ENCODE measurements at regions not wholly inside any gene's neighbourhood (a gene's known extent, or its start where the extent isn't known, plus 50 kb on each side); places are given as distances from the start of the nearest gene placed in this dataset.

- no peak for DNase-seq (ENCODE audit: low spot score)
These were observed 214.3 kb upstream of the N4BP1 start for GRCh38 chr16:48824271-48824670.

- no peak for DNase-seq (ENCODE audit: low spot score)
These were observed 212.5 kb upstream of the N4BP1 start for GRCh38 chr16:48822431-48822830.

- DNase-seq (ENCODE audit: low spot score): no peak
These were observed 210.4 kb upstream of the N4BP1 start for GRCh38 chr16:48820379-48820778.

- DNase-seq (ENCODE audit: low spot score): no peak
These were observed 208.3 kb upstream of the N4BP1 start for GRCh38 chr16:48818257-48818656.

GRCh38 chr16:48817032-48817431 lies 207.1 kb upstream of the N4BP1 start:
- no peak for DNase-seq (ENCODE audit: low spot score)

- DNase-seq (ENCODE audit: low spot score): no peak
These were observed 206.4 kb upstream of the N4BP1 start for GRCh38 chr16:48816393-48816792.

GRCh38 chr16:48814994-48815393 lies 205.0 kb upstream of the N4BP1 start:
- DNase-seq (ENCODE audit: low spot score): no peak

GRCh38 chr16:48813485-48813884 lies 203.5 kb upstream of the N4BP1 start:
- no peak for DNase-seq (ENCODE audit: low spot score)

GRCh38 chr16:48812856-48813255 lies 202.9 kb upstream of the N4BP1 start:
- no peak for DNase-seq (ENCODE audit: low spot score)

GRCh38 chr16:48811478-48811877 lies 201.5 kb upstream of the N4BP1 start:
- no peak for DNase-seq (ENCODE audit: low spot score)

- no peak for DNase-seq (ENCODE audit: low spot score)
These were observed 200.9 kb upstream of the N4BP1 start for GRCh38 chr16:48810803-48811453.

- no peak for DNase-seq (ENCODE audit: low spot score)
These were observed 200.4 kb upstream of the N4BP1 start for GRCh38 chr16:48810436-48810802.

- no peak for DNase-seq (ENCODE audit: low spot score)
These were observed 180.2 kb upstream of the N4BP1 start for GRCh38 chr16:48790151-48790550.

- DNase-seq (ENCODE audit: low spot score): no peak
These were observed 178.5 kb upstream of the N4BP1 start for GRCh38 chr16:48788475-48788874.

GRCh38 chr16:48745541-48745940 lies 135.6 kb upstream of the N4BP1 start:
- no peak for DNase-seq (ENCODE audit: low spot score)

- DNase-seq (ENCODE audit: low spot score): no peak
These were observed 131.0 kb upstream of the N4BP1 start for GRCh38 chr16:48740964-48741363.

GRCh38 chr16:48734220-48734619 lies 124.2 kb upstream of the N4BP1 start:
- no peak for DNase-seq (ENCODE audit: low spot score)

GRCh38 chr16:48704710-48705109 lies 94.7 kb upstream of the N4BP1 start:
- no peak for DNase-seq (ENCODE audit: low spot score)

- DNase-seq (ENCODE audit: low spot score): peak; percentile 70
These were observed 77.5 kb upstream of the N4BP1 start for GRCh38 chr16:48687421-48688038.

GRCh38 chr16:48684148-48684547 lies 74.2 kb upstream of the N4BP1 start:
- no peak for DNase-seq (ENCODE audit: low spot score)

GRCh38 chr16:48682971-48683370 lies 73.0 kb upstream of the N4BP1 start:
- no peak for DNase-seq (ENCODE audit: low spot score)

- no peak for DNase-seq (ENCODE audit: low spot score)
These were observed 71.5 kb upstream of the N4BP1 start for GRCh38 chr16:48681520-48681919.

GRCh38 chr16:48680881-48681280 lies 70.9 kb upstream of the N4BP1 start:
- no peak for DNase-seq (ENCODE audit: low spot score)

GRCh38 chr16:48676836-48677235 lies 66.9 kb upstream of the N4BP1 start:
- DNase-seq (ENCODE audit: low spot score): no peak
